NCI-H2227 (cell line): ENCODE measurements at regions not wholly inside any gene's neighbourhood (a gene's known extent, or its start where the extent isn't known, plus 50 kb on each side); places are given as distances from the start of the nearest gene placed in this dataset.
A peak's percentile ranks its signal among the peaks of the same experiment; 100 is the strongest.
"Not testable (repeated sequence)": the region's sequence is repeated elsewhere in the genome, so short reads cannot be mapped to it uniquely, and the experiment has no call there.

Experiments
- DNase-seq: peaks from one replicate; lab custom pipeline; 2025; ENCODE audit not compliant: unreplicated experiment; lab: John Stamatoyannopoulos, UW

DNA sequence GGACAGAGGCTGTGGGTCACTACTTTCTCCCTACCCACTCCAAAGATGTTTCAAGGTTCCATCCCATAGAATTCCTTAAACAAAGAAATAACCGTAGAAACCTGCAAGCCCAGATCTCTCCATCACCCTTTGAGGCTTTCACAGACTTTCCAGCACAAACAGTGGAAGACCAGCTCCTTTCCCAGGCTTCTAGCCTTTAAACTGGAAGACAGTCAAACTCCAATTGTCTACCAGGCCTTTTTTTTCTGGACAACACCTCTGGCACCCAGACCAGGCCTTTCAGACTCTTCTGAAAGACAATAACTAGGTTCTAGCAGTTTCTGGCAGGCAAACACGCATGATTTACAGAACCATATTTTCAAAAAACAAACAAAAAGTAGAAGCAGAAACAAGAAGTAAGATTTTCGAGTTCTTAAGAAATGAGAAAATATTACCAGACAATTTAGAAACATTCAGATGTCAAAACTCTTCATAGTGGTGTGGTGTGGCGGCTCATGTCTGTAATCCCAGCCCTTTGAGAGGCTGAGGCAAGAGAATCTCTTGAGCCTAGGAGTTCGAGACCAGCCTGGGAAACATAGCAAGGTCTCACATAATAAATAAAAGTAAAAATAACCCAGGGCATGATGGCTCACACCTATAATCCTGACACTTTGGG lies 73.0 kb upstream of the EPCAM start:
- DNase-seq = no peak

DNA sequence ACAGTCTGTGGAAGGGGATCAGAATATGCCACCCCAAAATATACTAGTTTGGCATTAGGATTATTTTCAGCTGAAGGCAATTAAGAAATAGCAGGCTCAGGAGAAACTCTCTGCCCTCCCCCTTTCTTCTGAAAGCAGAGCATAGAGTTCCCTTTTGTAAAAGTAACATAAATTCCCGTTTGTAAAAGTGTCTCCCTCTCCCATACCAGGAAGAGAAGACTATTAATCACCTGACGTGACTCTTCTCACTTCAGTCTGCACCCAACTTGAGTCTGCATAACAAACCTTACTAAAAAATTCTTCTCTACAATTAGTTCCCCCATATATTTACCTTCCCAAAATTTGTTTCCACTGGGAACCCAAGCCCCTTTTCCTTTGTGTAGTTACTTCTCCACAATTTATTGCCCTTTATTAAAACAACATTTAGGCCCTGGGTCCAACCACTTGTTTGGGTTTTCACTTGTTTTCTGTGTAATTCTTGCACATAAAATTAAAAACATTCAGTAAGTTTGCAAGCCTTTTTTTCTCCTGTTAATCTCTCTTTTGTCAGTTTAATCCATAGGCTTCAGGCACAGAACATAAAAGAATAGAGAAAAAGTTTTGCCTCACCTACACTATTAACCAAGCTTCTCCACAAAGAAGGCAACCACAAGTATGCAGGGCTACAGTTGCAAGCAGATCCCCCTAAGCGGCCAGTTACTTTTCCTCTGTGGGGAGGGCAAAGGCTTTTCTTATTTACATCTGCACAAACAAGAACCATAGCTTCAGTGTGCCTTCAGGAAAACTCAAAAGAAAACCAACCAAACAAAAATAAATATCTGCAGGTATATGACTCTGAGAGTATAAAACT lies 73.8 kb upstream of the EPCAM start:
- no peak for DNase-seq

DNA sequence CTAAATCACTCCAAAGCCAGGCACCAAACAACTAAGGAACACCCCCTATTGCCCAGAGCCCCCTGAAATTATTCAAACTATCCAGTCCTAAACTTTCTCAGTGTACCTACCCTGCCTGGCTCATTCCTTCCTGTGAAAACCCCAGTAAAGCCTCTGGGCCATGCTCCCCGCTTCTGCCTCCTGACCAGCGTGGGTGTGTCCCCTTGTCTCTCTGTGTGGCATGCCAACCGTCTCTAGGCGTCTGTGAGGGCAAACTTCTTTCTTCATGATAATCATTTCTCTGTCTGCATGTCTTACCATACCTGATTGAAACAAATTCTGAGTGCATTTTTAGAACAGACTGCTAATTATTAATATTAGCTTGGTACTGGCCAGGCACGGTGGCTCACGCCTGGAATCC lies 75.1 kb upstream of the EPCAM start:
- DNase-seq = no peak

GRCh38 chr2:47288864-47289263 lies 80.2 kb upstream of the EPCAM start:
- DNase-seq = no peak

DNA sequence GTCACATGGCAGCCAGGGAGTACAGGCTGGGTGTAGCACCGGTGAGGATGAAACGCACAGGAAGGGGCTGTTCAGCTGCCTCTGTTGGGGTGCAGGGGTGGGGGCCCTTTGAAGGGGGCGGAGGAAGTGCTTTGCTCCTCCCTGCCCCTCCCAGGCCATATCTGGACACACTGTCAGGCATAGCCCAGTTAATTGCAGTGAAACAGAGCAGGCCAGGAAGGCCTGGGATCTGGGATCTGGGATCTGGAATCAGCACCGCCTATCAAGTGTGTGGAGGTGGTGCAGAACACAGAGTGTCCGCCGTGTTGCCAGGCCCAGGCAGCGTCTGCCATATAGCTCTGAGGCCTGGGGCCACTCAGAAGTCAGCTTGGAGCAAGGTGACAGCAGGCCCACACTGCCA lies 85.5 kb upstream of the EPCAM start:
- DNase-seq = no peak

DNA sequence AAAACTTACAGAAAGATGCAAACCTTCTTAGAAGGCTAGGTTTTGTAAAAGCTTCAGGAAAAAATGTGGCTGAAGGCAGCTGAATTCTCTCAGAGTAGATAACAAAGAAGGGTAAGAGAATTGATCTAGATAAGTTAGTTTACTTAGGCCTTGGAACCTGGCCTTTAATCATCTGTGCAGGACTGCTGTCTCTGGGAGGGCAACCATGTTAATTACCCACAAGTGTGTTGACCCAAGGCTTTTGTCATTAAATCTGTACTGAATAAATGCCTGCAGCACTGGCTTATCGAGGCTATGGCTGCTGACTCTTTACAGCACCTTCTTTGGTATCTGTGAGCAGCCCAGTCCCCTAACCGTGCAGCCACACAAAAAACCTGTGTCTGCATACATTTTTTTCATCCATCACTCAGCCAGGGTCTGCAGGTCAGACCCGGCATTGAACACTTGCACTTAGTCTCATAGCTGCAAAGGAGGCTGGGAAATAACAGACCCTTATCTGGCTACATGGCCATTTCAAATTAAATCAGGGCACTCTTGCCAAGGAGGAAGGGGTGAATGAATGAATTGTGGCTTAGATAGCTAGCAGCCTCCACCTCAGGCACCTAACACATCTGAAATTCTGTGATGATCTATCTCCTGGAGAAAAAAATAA lies 86.4 kb upstream of the EPCAM start:
- no peak for DNase-seq

- DNase-seq = not testable (repeated sequence)
Observed at GRCh38 chr2:47279525-47279924, 89.6 kb upstream of the EPCAM start.

- no peak for DNase-seq
Observed at GRCh38 chr2:47277987-47278386, 91.1 kb upstream of the EPCAM start.

DNA sequence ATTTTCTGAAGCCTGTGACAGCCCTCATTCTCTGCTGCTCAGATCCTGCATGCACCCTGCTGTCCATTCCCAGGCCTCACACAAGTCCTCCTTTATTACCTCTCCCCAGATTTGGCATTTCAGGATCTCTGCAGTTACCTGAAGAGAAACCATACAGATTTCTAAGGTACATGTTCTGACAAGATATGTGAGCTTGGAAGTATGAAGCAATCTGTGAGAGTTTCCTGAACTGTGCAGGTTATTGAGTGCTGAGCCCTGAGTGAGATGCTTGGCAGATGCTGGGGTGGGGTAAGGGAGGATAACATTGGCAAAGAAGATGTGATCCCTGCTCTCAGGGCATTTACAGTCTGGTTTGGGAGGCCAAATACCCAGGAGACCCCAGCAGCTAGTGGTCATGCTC lies 91.9 kb upstream of the EPCAM start:
- DNase-seq = no peak

GRCh38 chr2:47276061-47276460 lies 93.0 kb upstream of the EPCAM start:
- no peak for DNase-seq

DNA sequence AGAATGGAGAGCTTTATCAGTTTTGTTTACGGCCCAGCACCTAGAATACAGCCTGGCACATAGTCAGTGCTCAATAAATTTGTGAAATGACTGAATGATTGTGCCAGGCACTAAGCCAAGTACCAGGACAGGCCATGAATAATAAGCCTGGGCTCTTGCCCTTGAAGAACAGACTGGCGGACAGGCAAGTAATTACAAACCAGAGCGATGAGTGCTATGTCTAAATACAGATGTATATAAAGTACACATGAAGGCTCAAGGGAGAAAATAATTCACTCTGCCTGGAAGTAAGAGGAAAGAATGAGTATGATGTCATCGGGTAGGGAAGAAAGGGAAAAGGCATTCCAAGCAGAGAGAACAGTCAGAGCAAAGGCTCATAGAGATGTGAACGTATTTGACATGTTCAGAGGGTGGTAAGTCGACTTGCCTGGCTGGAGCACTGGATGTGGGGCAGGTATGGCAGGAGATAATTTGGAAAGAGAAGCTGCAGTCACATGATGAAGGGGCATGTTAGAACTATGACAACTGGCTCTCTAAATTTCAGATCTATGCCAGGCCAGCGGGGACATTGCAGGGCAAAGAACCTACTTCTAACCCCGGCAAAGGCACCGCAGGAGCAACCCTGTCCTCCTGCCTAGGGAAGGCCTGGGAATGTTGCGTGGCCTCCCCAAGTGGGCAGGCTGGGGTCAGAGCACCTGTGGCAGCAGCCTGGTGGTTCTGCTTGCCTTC lies 94.9 kb upstream of the EPCAM start:
- DNase-seq = peak; percentile 41

DNA sequence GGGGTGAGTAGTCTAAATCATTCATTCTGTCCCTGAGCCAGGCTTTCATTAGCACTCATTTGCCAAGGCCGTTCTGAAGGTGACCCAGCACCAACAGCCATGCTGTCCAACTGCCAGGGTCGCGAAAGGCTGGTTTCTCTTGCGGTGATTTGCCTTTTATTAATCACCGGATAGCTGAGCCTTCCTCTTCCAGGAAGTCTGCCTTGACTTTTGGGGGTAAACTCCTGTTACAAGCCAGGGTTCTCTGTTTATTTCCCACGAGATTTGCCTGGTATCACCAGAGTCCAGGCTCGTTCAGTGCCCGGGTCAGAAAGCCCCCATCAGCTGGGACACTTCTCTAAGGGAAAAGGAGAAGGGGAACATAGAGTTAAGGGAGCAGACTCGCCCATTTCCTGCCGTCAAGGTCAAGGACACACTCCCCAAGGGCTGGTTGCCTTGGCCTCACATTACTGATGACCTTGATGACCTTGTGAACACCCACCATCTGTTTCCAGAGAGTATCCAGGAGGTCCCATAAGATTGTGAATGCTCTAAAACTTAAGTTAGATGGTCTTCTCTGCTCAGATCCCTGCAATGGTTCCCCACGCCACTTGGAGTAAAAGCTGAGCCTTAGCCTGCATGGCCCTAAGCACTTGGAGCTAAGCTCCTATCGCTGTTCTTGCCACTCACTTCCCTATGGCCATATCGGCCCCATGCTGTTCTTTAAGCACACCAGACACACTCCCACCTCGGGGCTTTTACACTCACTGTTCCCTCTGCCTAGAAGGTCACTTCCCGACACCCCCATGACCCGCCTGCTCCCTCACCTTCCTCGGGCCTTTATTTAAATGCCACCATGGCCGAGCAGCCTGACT lies 96.0 kb upstream of the EPCAM start:
- DNase-seq = no peak

DNA sequence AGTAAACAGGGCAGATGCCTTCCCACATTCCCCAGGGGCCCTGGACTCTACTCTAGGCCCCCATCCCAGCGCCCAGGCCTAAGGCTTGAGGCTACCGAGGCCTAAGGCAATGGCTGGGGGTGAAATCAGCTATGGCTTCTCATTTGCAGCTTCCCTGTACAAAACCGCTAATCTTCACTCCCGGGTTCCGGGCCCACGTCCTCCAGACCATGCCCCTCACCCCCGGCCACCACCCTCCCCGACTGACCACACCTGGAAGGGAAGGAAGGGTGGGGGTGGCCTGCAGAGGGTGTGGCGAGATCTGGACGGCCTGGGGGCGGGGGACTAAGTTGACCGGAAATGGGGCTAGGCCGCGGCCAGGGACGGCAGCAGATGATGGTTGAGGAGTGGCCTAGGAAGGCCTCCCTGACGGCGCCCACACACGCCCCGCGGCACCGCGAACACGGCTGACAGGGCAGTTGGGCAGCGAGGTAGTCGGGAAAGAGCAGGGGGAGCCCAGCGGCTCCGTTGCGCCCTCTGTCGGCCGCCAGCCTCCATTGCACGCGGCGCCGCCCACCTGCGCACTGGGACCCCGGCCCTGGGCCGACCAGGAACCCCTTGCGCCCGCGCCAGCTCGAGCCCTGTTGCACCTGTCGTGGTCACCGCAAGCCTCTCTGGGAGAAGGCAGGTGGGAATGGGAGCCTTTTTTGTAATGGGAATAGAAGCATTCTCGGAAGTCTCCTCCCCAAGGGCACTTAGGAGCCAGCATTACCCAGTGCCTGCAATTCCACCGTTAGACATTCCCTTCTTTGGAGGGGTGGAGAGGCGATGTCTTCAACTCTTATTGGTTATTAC lies 95.9 kb upstream of the CALM2 start:
- DNase-seq = no peak

DNA sequence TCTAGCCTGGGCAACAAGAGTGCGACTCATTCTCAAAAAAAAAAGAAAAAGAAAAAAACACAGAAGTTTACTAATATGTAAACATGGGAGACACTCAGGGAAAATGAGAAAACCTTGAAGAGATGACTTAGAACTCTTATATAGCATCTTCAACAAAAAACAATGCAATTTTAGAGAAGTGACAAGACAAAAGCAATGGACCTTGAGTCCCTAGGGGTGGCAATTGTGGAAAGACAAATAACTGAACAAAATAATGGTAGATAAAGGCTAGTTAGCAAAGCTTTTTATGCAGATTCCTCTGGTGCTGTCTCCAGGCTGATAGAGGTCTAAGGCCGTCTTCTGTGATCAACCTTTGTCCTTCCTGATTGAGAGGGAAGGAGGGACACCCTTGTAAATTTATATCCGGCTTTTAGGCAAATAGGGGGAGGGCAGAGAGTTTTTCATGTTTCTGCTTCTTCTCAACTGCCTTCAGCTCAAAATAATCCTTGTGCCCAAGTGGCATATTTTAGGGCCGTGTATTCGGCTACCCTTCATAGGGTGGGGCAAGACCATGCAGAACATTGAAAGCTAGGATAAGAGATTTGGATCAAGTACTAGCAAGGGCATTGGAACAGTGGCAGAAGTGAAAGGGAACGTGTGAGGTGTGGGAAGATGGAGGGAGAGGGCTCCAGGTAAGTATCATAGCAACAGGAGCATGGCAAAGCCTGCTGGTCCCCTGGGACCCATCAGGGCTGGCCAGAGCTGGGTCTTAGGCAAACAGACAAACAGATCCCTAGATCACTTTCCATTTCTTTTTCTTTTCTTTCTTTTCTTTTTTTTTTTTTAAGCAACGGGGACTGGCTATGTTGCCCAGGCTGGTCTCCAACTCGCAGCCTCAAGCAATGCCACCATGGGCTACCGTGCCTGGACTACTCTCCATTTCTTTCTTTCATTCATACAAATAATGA lies 95.0 kb upstream of the CALM2 start:
- DNase-seq = no peak

- DNase-seq = no peak
Observed at GRCh38 chr2:47270421-47270820, 94.1 kb upstream of the CALM2 start.

GRCh38 chr2:47269316-47270232 lies 93.3 kb upstream of the CALM2 start:
- DNase-seq = no peak

GRCh38 chr2:47267711-47268086 lies 91.4 kb upstream of the CALM2 start:
- DNase-seq = no peak
